Lower leg skin (tissue), 4 donors: ENCODE measurements at regions not wholly inside any gene's neighbourhood (a gene's known extent, or its start where the extent isn't known, plus 50 kb on each side); places are given as distances from the start of the nearest gene placed in this dataset.
"Not testable (repeated sequence)": the region's sequence is repeated elsewhere in the genome, so short reads cannot be mapped to it uniquely, and the experiment has no call there.

Experiments used
- DNase-seq, 2 donors: peaks; one replicate each; pipeline ENCODE4 v3.0.0-alpha.2; 2019; ENCODE audit warnings: low spot score in 2 of 2
- H3K4me3 ChIP-seq: fragments of 200-600 bp; sonication (generic); 2 replicates; pipeline ENCODE4 v1.5.1; 2017; ENCODE audit warnings: mild to moderate bottlenecking, low read depth; ENCODE audit not compliant: poor library complexity, severe bottlenecking
- CTCF ChIP-seq, 3 donors: fragments of 450-650 bp; IDR thresholded peaks; one replicate each; pipeline ENCODE4 v1.5.1; 2016; ENCODE audit warnings: antibody characterized with exemption in 3 of 3, mild to moderate bottlenecking in 3 of 3, moderate library complexity in 2 of 3
- POLR2A ChIP-seq, 2 donors: fragments of 450-650 bp; IDR thresholded peaks; one replicate each; pipeline ENCODE4 v1.6.1; 2016 to 2017; ENCODE audit warnings: antibody characterized with exemption in 2 of 2, mild to moderate bottlenecking in 1 of 2, moderate library complexity in 1 of 2
- WGBS, 2 donors: methylation state at CpG; one replicate each; pipeline ENCODE4 v1.1.5; 2018; 5-methylcytosine and 5-hydroxymethylcytosine counted together
- intact Hi-C: fragments of 100-400 bp; cut with DNase I; formaldehyde crosslinking; loops from one replicate; pipeline ENCODE4 v1.15.0; 2023; ENCODE audit warnings: low total_unique reads

- no peak overlapping the region for H3K4me3 ChIP-seq
- intact Hi-C loops, result no loop called here
- no peak for TF ChIP-seq POLR2A (IDR thresholded peaks at IDR 0.05)
- no peak for TF ChIP-seq CTCF (IDR thresholded peaks at IDR 0.05)
- no peak for DNase-seq
- 49 to 56% methylated on average over 2 of the region's 2 CpGs for WGBS, 2 donors
These were observed 174.3 kb upstream of the FAT3 start for GRCh38 chr11:92050305-92050704.

- no peak overlapping the region for H3K4me3 ChIP-seq
- no peak for DNase-seq
- no peak for TF ChIP-seq POLR2A (IDR thresholded peaks at IDR 0.05)
- no peak for TF ChIP-seq CTCF (IDR thresholded peaks at IDR 0.05)
- intact Hi-C loops, result no loop called here
- WGBS, 2 donors, result 7 to 9% methylated on average over 1 of the region's 1 CpG
These were observed 176.2 kb upstream of the FAT3 start for GRCh38 chr11:92048415-92048814.

- no peak for DNase-seq
- H3K4me3 ChIP-seq, result no peak overlapping the region
- intact Hi-C loops, result no loop called here
- TF ChIP-seq POLR2A (IDR thresholded peaks at IDR 0.05), result no peak
- no peak for TF ChIP-seq CTCF (IDR thresholded peaks at IDR 0.05)
These were observed 178.5 kb upstream of the FAT3 start for GRCh38 chr11:92046103-92046502.

GRCh38 chr11:92045301-92045700 lies 179.3 kb upstream of the FAT3 start:
- TF ChIP-seq CTCF (IDR thresholded peaks at IDR 0.05) (no peak), POLR2A (IDR thresholded peaks at IDR 0.05) (no peak)
- H3K4me3 ChIP-seq, result no peak overlapping the region

GRCh38 chr11:92035488-92035887 lies 189.1 kb upstream of the FAT3 start:
- intact Hi-C loops, result no loop called here

More at GRCh38 chr11:92045301-92045700, 179.3 kb upstream of the FAT3 start:
- no peak for DNase-seq
- intact Hi-C loops, result no loop called here

GRCh38 chr11:92027136-92027535 lies 197.5 kb upstream of the FAT3 start:
- 83 to 95% methylated on average over 16 of the region's 16 CpGs for WGBS, 2 donors
- H3K4me3 ChIP-seq, DNase-seq, intact Hi-C loops: not testable (repeated sequence)

More at GRCh38 chr11:92035488-92035887, 189.1 kb upstream of the FAT3 start:
- TF ChIP-seq POLR2A (IDR thresholded peaks at IDR 0.05), result no peak
- TF ChIP-seq CTCF (IDR thresholded peaks at IDR 0.05), result no peak
- H3K4me3 ChIP-seq, result no peak overlapping the region
- DNase-seq, result no peak
- WGBS, 2 donors, result 88 to 96% methylated on average over 1 of the region's 1 CpG
